Hypothalamus (tissue), 51 donors: ENCODE measurements at regions not wholly inside any gene's neighbourhood (a gene's known extent, or its start where the extent isn't known, plus 50 kb on each side); places are given as distances from the start of the nearest gene placed in this dataset.

ENCODE experiments used
- DNase-seq, 51 donors: peaks; one replicate each; lab custom pipeline; 2025; lab: John Stamatoyannopoulos, UW

DNA sequence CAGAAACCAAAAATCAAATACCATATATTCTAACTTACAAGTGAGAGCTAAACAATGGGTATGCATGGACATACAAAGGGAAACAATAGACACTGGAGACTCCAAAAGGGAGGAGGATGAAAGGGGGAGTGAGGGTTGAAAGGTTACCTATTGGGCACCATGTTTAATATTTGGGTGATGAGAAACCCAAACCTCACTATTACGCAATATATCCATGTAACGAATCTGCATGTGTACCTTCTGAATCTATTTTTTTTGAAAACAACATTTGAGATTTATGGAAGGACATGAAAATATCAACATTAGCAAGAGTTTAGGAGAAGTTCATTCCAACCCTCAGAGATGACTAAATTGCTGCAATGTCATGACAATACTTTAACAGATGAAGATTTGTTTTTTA lies 586.1 kb downstream of the GBA3 start:
- DNase-seq, result no peak

DNA sequence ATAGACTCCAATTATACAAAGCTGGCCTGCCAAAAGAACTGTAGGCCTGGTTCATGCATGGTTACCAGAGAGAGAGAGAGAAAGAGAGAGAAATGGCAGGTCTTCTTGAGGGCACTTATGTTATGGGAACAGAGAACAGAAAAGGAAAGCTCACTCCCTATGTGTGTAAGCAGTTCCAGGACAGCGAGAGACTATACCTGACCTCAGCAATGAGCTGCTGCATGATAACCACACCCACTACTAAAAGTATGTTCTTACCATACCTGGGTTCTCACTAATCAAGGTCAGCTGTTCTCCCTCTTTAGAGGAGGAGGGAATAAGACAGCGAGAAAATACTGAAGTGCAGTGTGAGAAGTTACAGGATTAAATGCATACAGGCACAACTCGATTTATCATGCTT lies 583.3 kb downstream of the GBA3 start:
- DNase-seq, result no peak

GRCh38 chr4:23269566-23269965 lies 576.8 kb downstream of the GBA3 start:
- no peak for DNase-seq

- DNase-seq, result no peak
Observed at GRCh38 chr4:23268072-23268771, 575.5 kb downstream of the GBA3 start.

DNA sequence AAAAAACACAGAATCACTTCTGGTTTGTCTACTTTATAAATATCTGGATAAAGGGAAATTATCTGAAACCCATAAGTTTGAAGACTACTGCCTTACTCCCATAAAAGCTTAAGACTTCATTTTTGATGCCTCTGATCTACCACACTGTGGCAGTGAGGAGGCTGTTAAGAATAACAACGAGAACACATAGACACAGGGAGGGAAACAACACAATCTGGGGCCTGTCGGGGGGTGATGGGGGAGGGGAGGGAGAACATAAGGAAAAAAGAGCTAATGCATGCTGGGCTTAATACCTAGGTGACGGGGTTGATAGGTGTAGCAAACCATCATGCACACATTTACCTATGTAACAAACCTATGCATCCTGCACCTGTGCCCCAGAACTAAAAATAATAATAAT lies 573.7 kb downstream of the GBA3 start:
- no peak for DNase-seq

DNA sequence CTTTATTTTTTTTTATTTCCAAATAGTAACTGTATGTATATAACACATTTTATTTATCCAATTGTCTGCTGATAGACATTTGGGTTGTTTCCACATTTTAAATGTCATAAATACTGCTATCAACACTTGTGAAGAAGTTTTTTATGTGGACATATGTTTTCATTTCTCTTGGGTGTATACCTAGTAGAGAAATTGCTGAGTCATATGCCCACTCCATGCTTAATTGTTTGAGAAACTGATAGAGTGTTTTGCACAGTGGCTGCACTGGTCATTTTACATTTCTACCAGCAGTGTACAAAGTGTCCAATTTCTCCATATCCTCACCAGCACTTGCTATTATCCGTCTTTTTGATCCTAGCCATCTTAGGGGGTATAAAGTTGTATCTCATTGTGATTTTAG lies 567.8 kb downstream of the GBA3 start:
- no peak for DNase-seq

DNA sequence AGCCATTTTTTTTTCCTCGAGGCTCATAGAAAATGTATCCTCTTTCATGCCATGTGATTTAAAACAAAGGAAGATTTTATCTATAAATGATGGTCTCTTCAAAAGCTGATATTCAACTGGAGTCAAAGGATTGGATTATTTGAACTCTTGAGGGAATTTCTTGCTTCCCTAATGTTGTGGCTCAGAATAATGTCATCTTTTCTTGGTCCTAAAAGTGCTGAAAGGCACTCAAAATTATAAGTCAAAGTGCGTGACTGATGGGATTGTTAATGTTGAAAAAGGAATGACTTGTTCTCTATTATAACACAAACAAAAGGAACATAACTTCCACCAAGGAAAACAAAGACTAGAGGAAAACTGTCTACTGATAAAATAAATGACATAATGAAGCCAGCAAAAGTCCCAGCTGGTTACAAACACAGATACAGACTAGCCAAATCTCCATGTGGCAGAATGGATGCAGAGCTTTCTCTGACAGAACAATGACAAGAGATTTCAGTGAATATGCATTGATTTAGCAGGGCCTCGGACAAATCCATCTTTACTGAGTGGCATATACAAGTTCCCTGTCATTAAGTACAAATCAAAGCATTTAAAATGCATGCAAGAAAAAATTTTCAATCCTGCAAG lies 552.6 kb downstream of the GBA3 start:
- no peak for DNase-seq

DNA sequence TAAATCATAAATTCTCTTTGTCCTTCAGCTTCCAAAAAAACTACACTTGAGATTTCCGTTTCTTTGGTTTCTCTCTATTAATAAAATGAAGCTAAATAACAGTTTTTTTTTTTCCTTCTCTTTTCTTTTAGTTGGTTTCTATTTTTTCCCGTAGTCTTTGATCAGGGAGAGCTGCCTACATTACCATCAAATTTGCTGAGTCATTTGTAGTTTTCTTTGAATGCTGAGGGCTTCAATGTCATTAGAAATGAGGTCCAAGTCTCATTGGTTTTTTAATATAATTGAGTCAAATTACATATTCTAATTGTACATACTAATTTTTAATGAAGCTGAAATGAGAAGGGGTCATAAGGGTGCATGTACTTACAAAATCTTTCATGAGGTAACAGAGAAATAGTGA lies 550.2 kb downstream of the GBA3 start:
- DNase-seq, result no peak

DNA sequence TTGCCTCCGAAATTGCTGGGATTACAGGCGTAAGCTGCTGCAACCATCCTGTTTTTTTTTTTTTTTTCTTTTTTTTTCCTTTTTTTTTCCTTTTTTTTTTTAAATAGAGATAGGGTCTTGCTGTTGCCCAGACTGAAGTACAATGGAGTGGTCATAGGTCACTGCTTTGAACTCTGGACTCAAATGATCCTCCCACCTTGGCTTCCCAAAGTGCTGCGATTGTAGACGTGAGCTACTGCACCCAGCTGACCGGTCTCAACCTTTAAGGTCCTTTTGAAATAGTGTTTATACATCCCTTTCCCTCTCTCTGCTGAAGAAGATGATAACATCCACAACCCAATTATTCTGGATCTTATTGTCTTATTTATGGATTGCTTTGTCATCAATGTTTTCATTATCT lies 548.7 kb downstream of the GBA3 start:
- DNase-seq, result no peak

- no peak for DNase-seq
Observed at GRCh38 chr4:23238848-23239247, 546.1 kb downstream of the GBA3 start.

- DNase-seq, result peak in 9 of 51 donors; percentile 0 to 57 (median 2)
Observed at GRCh38 chr4:23237771-23238170, 545.0 kb downstream of the GBA3 start.

- no peak for DNase-seq
Observed at GRCh38 chr4:23235628-23236390, 543.1 kb downstream of the GBA3 start.

DNA sequence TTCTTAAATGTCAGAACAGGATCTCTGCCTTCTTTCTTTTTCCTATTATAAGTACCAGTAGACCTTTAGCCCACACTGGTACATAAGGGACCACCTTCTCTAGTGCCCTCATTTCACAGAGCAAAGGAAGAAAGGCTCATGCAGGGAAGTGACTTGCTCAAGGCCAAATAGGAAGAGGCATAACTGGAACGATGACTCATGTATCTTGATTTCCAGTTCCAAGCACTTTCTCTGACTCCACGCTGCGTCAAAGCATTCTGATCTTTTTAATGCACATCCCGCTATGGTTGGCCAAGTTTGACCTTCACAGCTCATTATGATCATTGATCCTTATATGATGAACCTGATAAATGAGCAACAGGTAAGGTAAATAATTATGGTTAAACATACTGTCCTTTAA lies 542.0 kb downstream of the GBA3 start:
- no peak for DNase-seq

- no peak for DNase-seq
Observed at GRCh38 chr4:23234018-23234417, 541.3 kb downstream of the GBA3 start.

- DNase-seq, result no peak
Observed at GRCh38 chr4:23233596-23233995, 540.9 kb downstream of the GBA3 start.

DNA sequence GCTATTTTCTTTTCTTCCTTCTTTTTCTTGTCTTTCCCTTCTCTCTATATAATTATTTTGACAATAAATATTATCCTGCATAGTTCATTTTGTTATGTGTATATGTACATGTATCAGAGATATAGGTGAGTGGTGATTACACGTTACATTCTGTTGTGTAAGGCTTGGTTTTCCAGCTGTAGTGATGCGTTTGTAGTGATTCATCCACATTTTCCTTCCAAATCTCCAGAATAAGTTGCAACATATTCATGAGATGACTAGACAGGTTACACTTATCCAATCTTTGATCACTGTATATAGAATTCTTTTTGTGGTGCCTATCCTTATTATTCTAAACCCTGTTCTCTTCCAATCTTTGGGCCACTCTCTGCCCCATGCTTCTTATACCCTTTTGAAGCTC lies 540.2 kb downstream of the GBA3 start:
- DNase-seq, result no peak

DNA sequence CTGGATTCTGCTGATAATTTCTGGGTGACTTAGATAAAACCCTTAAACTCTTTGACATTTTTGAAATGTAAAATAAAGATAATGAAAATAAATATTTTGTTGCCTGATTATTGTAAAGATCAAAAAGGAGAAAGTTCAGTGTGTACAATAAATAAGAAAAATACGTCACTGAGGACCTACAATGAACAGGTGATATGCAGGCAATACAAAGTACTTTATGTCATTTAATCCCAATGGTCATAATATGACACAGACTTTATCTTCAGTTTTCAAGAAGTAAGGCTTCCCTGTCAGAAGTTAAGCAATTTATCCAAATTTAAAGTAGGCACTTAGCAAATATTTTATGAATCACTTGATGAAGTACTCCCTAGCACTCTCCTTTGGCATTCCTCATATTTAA lies 532.8 kb downstream of the GBA3 start:
- no peak for DNase-seq

DNA sequence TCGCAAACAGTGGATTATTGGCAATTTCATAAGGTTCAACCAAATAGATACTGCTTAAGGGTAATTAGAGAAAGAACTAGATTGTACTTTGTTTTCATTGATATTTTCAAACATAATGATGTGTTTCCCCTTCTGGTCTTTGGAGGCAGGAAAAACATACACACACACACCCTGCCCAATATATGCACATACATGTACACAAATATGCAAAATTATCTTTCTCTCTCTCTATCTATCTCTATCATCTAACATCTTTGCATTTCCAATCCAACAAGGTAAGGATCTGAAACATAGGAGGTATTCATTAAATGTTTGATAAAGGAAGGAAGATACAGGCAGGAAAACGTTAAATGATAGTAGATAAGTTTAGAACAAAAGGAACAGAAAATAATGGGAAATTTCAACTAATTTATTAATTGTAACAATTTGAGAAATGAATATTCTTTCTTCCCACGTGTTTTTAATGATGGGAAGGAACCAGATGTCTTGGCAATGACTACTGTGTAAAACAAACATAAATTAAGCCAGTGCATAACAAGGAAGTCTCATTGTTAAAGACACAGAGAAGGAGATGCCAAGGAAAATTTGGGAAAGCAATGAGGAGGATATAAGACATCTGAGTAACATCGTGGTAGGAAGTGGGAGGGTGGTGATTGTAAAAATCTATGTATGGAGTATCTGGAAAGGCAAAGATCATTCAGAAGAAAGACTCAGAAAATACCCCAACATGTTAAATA lies 532.1 kb downstream of the GBA3 start:
- DNase-seq, result no peak

DNA sequence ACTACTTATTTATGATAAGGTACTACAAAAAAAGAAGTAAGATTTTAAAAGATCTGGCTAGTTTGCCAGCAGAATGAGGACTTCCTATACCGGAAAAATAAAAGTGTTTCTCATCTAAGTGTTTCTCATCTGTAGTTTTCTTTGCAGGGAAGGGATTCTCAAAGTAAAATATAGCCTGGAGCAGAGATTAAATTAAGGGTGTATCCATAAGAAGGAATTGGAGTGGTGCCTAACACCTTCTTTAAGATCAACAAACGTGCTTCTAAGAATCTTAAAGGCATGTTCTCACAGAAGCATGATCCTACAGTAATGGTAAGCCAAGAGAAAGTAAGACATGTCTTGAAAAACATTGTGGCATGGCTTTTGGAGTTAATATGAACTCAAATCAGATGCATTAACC lies 528.2 kb downstream of the GBA3 start:
- no peak for DNase-seq

DNA sequence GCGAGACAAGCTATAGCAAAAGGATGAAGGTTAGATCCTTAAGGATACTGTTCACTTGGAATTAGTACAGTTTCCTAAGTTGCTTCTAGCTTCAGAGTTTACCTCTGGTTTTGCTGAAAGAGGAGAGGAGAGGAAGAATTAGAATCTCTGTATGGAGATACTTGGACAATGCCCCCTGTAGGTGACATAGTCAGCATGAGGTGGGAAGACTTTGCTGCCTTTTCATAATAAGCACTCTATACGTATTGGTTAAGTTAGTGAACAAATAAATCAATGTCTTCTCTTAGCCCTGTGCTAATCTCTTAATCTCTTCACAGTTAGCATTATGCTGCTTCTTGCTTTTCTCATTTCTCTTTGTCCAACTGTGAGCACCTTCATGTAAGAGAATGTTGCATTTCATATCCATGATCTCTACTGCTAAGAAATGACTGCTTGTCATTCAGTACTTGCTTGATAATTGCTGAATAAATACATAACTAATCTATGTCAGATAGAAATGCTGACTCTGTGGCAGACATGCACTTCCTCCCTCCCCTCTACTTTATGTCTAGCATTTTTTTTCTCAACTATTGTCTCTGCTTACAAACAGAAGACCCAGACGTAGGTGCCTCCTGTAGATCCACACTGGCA lies 527.2 kb downstream of the GBA3 start:
- DNase-seq, result no peak

- no peak for DNase-seq
Observed at GRCh38 chr4:23213198-23213597, 520.5 kb downstream of the GBA3 start.
